ENCODE measurements at regions not wholly inside any gene's neighbourhood (a gene's known extent, or its start where the extent isn't known, plus 50 kb on each side); places are given as distances from the start of the nearest gene placed in this dataset.

- Histone ChIP-seq H4K8ac (ENCODE audit: low read depth in 2 of 2, low read length in 2 of 2) (no peak overlapping the region), H4K5ac (ENCODE audit: low read depth, low read length) (no peak overlapping the region), H3K4ac (ENCODE audit: low read depth, low read length) (no peak overlapping the region), H3K14ac (replicated peaks; ENCODE audit: low read depth, low read length) (no peak overlapping the region), H2BK15ac (ENCODE audit: low read depth, low read length) (no peak overlapping the region), H2AFZ (replicated peaks; ENCODE audit: low read length, poor library complexity) (no peak overlapping the region), H3K27ac (ENCODE audit: insufficient read depth, low read length) (no peak overlapping the region), H3K9me1 (ENCODE audit: insufficient read depth, low read length) (no peaks in the 10 kb centered on the region), H3K56ac (ENCODE audit: extremely low read depth, insufficient read depth, low read length) (no peak overlapping the region), H3K9ac (ENCODE audit: low read depth, low read length) (no peak overlapping the region), H2BK5ac (ENCODE audit: low read depth, low read length, poor library complexity, severe bottlenecking) (no peak overlapping the region), H2BK120ac (ENCODE audit: low read depth, low read length) (no peak overlapping the region), H3K27me3 (ENCODE audit: control insufficient read depth, insufficient read depth, low read length) (no peaks in the 10 kb centered on the region; the same call in 1 of the 2 replicates), H3K4me1 (ENCODE audit: control insufficient read depth, insufficient read depth, low read length) (no peaks in the 10 kb centered on the region), H2AK9ac (replicated peaks; ENCODE audit: low read depth, low read length, poor library complexity) (no peak overlapping the region), H3K9me3 (ENCODE audit: control insufficient read depth, insufficient read depth, low read length) (peaks cover 2% of the 10 kb centered on the region; the same call in 1 of the 2 replicates), H3K23ac (ENCODE audit: low read depth, low read length) (no peak overlapping the region), H3K4me2 (ENCODE audit: low read depth, low read length) (no peak overlapping the region), H3K36me3 (ENCODE audit: control insufficient read depth, insufficient read depth, low read length) (no peaks in the 10 kb centered on the region), H4K91ac (ENCODE audit: insufficient read depth, low read depth, low read length) (no peak overlapping the region), H3K4me3 (ENCODE audit: insufficient read depth, low read depth, low read length) (no peak overlapping the region), H3K79me1 (ENCODE audit: low read depth in 1 of 2, low read length in 2 of 2) (no peaks in the 10 kb centered on the region), H2BK20ac (ENCODE audit: low read depth, low read length) (no peak overlapping the region), H3K18ac (ENCODE audit: low read depth, low read length) (no peak overlapping the region), H2AK5ac (ENCODE audit: low read depth, low read length) (no peak overlapping the region), H4K20me1 (ENCODE audit: insufficient read depth, low read length) (no peaks in the 10 kb centered on the region)
- no TSS peak for BruUV-seq (replicated peaks)
- intact Hi-C loops (cut with micrococcal nuclease): no loop called here
- no peak for DNase-seq
- dilution Hi-C loops (cut with HindIII; ENCODE audit: low sequenced_read_pairs, unreplicated experiment): no loop called here
- no peak for TF ChIP-seq CTCF (conservative IDR thresholded peaks at IDR 0.05; ENCODE audit: low read depth, low read length)
- no peak for TF ChIP-seq FOS (IDR thresholded peaks at IDR 0.05; ENCODE audit: low read depth, low read length)
- TF ChIP-seq RAD21 (IDR thresholded peaks at IDR 0.05; ENCODE audit: low read length): no peak
- TF ChIP-seq MAZ (IDR thresholded peaks at IDR 0.05; ENCODE audit: borderline replicate concordance, low read depth, low read length): no peak
- no peak for TF ChIP-seq RCOR1 (IDR thresholded peaks at IDR 0.05; ENCODE audit: insufficient replicate concordance, low read length)
- no peak for TF ChIP-seq RFX5 (IDR thresholded peaks at IDR 0.05; ENCODE audit: low read depth, low read length)
- TF ChIP-seq MXI1 (IDR thresholded peaks at IDR 0.05; ENCODE audit: borderline replicate concordance, low read depth, low read length): no peak
- TF ChIP-seq BHLHE40 (IDR thresholded peaks at IDR 0.05; ENCODE audit: low read depth, low read length): no peak
- ATAC-seq (ENCODE audit: low read depth): no peak
- in situ Hi-C loops (cut with MboI; ENCODE audit: low sequenced_read_pairs): no loop called here
- ChIA-PET CTCF (no interaction called here), POLR2A (ENCODE audit: unreplicated experiment) (no interaction called here)
- no CpG with 5 or more reads among the region's 3 CpGs for WGBS, 2 experiments (ENCODE audit: extremely low coverage in 2 of 2, insufficient read length in 1 of 2)
Measured at GRCh38 chrX:106341823-106342222, 173.7 kb downstream of the PWWP3B start.

All from IMR-90 (cell line).